H1 (cell line): ENCODE measurements at regions not wholly inside any gene's neighbourhood (a gene's known extent, or its start where the extent isn't known, plus 50 kb on each side); places are given as distances from the start of the nearest gene placed in this dataset.

Source experiments
- CTCF ChIA-PET: fragments of 300-600 bp; sonication (Branson Sonifier 250); formaldehyde crosslinking; loops from one replicate; lab custom pipeline; 2021; ENCODE audit not compliant: partially characterized antibody; lab: Charles Lee
- POLR2A ChIA-PET: fragments of 300-600 bp; sonication (Branson Sonifier 250); formaldehyde crosslinking; loops from one replicate; lab custom pipeline; 2021; ENCODE audit warnings: inconsistent platforms; ENCODE audit not compliant: partially characterized antibody; lab: Charles Lee
- DNase-seq, 2 experiments: peaks; one replicate each; pipeline versions ENCODE4 v3.0.0 to v3.0.0-alpha.2; 2010 to 2022; ENCODE audit warnings: low spot score in 2 of 2, low read depth in 1 of 2, mixed read lengths in 1 of 2
- FAIRE-seq: peaks from 2 replicates; lab custom pipeline; 2011; peaks lifted over from hg19 to GRCh38; lab: Jason Lieb, UNC
- H2AFZ ChIP-seq: 2 replicates; pipeline ENCODE4 v1.8.1; 2012; ENCODE audit warnings: low read length, inconsistent platforms
- H2AK5ac ChIP-seq: 2 replicates; pipeline ENCODE4 v1.6.1; 2013; ENCODE audit warnings: low read depth, low read length
- H2BK120ac ChIP-seq: replicated peaks from 2 replicates; pipeline ENCODE3; 2013; ENCODE audit warnings: low read depth, low read length, inconsistent platforms
- H2BK12ac ChIP-seq: 2 replicates; pipeline ENCODE4 v1.6.1; 2013; ENCODE audit warnings: low read depth, low read length
- H2BK15ac ChIP-seq: 2 replicates; pipeline ENCODE4 v1.6.1; 2013; ENCODE audit warnings: low read length
- H2BK20ac ChIP-seq: 2 replicates; pipeline ENCODE4 v1.6.1; 2013; ENCODE audit warnings: low read length
- H2BK5ac ChIP-seq: 2 replicates; pipeline ENCODE4 v1.6.1; 2013; ENCODE audit warnings: low read depth, low read length
- H3K14ac ChIP-seq: 2 replicates; pipeline ENCODE4 v1.6.1; 2013; ENCODE audit warnings: inconsistent platforms; ENCODE audit not compliant: insufficient read length
- H3K18ac ChIP-seq: 2 replicates; pipeline ENCODE4 v1.6.1; 2013; ENCODE audit warnings: low read length; ENCODE audit errors: extremely low read depth
- H3K23ac ChIP-seq: 2 replicates; pipeline ENCODE4 v1.6.1; 2013; ENCODE audit warnings: inconsistent platforms; ENCODE audit not compliant: insufficient read length
- H3K23me2 ChIP-seq: 2 replicates; pipeline ENCODE4 v1.6.1; 2013; ENCODE audit warnings: low read depth, low read length
- H3K27ac ChIP-seq: 2 replicates; pipeline ENCODE4 v1.6.1; 2011; ENCODE audit warnings: low read depth, low read length, inconsistent platforms
- H3K27me3 ChIP-seq, 4 experiments: replicated peaks in 1 of 4; 1 replicate in 1 of 4; 2 replicates in 3 of 4; pipeline versions ENCODE4 v1.6.1 to v1.8.1; 2011 to 2013; ENCODE audit warnings: low read length in 3 of 4, mild to moderate bottlenecking in 3 of 4, inconsistent platforms in 2 of 4, mixed read lengths in 2 of 4, moderate library complexity in 1 of 4; ENCODE audit not compliant: control insufficient read depth in 3 of 4, insufficient read depth in 3 of 4; ENCODE audit errors: extremely low read depth in 1 of 4
- H3K36me3 ChIP-seq, 4 experiments: 2 replicates each; pipeline versions ENCODE4 v1.6.1 to v1.8.1; 2011 to 2013; ENCODE audit warnings: mild to moderate bottlenecking in 4 of 4, low read length in 3 of 4, moderate library complexity in 2 of 4, control low read depth in 1 of 4, inconsistent platforms in 1 of 4; ENCODE audit not compliant: insufficient read depth in 4 of 4, control insufficient read depth in 2 of 4
- H3K4ac ChIP-seq: replicated peaks from 2 replicates; pipeline ENCODE3; 2013; ENCODE audit warnings: low read length, low read depth, mixed read lengths, inconsistent platforms; ENCODE audit not compliant: insufficient read length
- H3K4me1 ChIP-seq, 4 experiments: replicated peaks in 1 of 4; 1 replicate in 1 of 4; 2 replicates in 3 of 4; pipeline versions ENCODE4 v1.6.1 to v1.8.1; 2011 to 2013; ENCODE audit warnings: low read length in 3 of 4, inconsistent platforms in 2 of 4, mixed read lengths in 1 of 4; ENCODE audit not compliant: insufficient read depth in 4 of 4, control insufficient read depth in 3 of 4
- H3K4me2 ChIP-seq, 2 experiments: 2 replicates each; pipeline versions ENCODE4 v1.6.1 to v1.8.1; 2011 to 2013; ENCODE audit warnings: low read depth in 2 of 2, low read length in 2 of 2, control low read depth in 1 of 2, inconsistent platforms in 1 of 2, mild to moderate bottlenecking in 1 of 2; ENCODE audit not compliant: insufficient read depth in 1 of 2
- H3K4me3 ChIP-seq, 4 experiments: fragments of 200-600, 300-600 bp in 1 of 4; sonication (generic), shearing (Covaris generic), sonication (Bioruptor Twin) in 1 of 4; 2 replicates each; pipeline versions ENCODE4 v1.5.1 to v1.8.1; 2011 to 2016; ENCODE audit warnings: low read length in 4 of 4, low read depth in 3 of 4, control low read depth in 2 of 4, inconsistent platforms in 2 of 4, mild to moderate bottlenecking in 2 of 4, mixed read lengths in 1 of 4, moderate library complexity in 1 of 4; ENCODE audit not compliant: insufficient read depth in 2 of 4; ENCODE audit errors: extremely low read depth in 1 of 4
- H3K56ac ChIP-seq: replicated peaks from 2 replicates; pipeline ENCODE3; 2013; ENCODE audit warnings: low read depth, mild to moderate bottlenecking, mixed read lengths, low read length, inconsistent platforms; ENCODE audit not compliant: insufficient read length
- H3K79me1 ChIP-seq: 2 replicates; pipeline ENCODE4 v1.6.1; 2013; ENCODE audit warnings: low read depth, low read length, control low read depth
- H3K79me2 ChIP-seq, 2 experiments: 2 replicates each; pipeline versions ENCODE4 v1.6.1 to v1.8.1; 2012 to 2013; ENCODE audit warnings: low read length in 2 of 2, mild to moderate bottlenecking in 2 of 2, inconsistent platforms in 1 of 2; ENCODE audit not compliant: insufficient read depth in 2 of 2, control insufficient read depth in 1 of 2
- H3K9ac ChIP-seq, 4 experiments: replicated peaks in 1 of 4; 1 replicate in 1 of 4; 2 replicates in 3 of 4; pipeline versions ENCODE4 v1.6.1 to v1.8.1; 2011 to 2013; ENCODE audit warnings: low read depth in 3 of 4, low read length in 3 of 4, control low read depth in 2 of 4, mild to moderate bottlenecking in 2 of 4, moderate library complexity in 2 of 4, inconsistent platforms in 1 of 4; ENCODE audit errors: extremely low read depth in 1 of 4
- H3K9me3 ChIP-seq, 2 experiments: 2 replicates each; pipeline versions ENCODE4 v1.6.1 to v1.8.1; 2012 to 2013; ENCODE audit warnings: mild to moderate bottlenecking in 2 of 2, moderate library complexity in 2 of 2, control low read depth in 1 of 2, inconsistent platforms in 1 of 2, low read depth in 1 of 2, low read length in 1 of 2, mixed read lengths in 1 of 2; ENCODE audit not compliant: insufficient read depth in 2 of 2
- H4K20me1 ChIP-seq, 2 experiments: replicated peaks in 1 of 2; 2 replicates each; pipeline versions ENCODE3 to v1.8.1; 2011 to 2013; ENCODE audit warnings: inconsistent platforms in 2 of 2, low read length in 2 of 2, mild to moderate bottlenecking in 1 of 2; ENCODE audit not compliant: insufficient read depth in 2 of 2, control insufficient read depth in 1 of 2
- H4K5ac ChIP-seq: 2 replicates; pipeline ENCODE4 v1.6.1; 2013; ENCODE audit warnings: low read length, low read depth, mixed read lengths, inconsistent platforms; ENCODE audit not compliant: insufficient read length
- H4K8ac ChIP-seq: 2 replicates; pipeline ENCODE4 v1.8.0; 2013; ENCODE audit warnings: mild to moderate bottlenecking, moderate library complexity, low read length, inconsistent platforms; ENCODE audit not compliant: insufficient read depth; ENCODE audit errors: extremely low read depth
- H4K91ac ChIP-seq: replicated peaks from 2 replicates; pipeline ENCODE3; 2013; ENCODE audit warnings: low read length, mixed read lengths, inconsistent platforms; ENCODE audit not compliant: insufficient read length
- BRCA1 ChIP-seq: IDR thresholded peaks from 2 replicates; pipeline ENCODE4 v1.6.1; 2012; ENCODE audit warnings: low read depth, low read length, improper control_type of control experiment
- HDAC2 ChIP-seq, 2 experiments: fragments of 300-600 bp in 1 of 2; sonication (generic) in 1 of 2; IDR thresholded peaks; 2 replicates each; pipeline ENCODE4 v1.6.1; 2011 to 2012; ENCODE audit warnings: low read depth in 2 of 2, low read length in 2 of 2, mild to moderate bottlenecking in 2 of 2, moderate library complexity in 2 of 2, borderline replicate concordance in 1 of 2, inconsistent platforms in 1 of 2
- HDAC6 ChIP-seq: IDR thresholded peaks from one replicate; pipeline ENCODE4 v1.7.1; 2012; ENCODE audit warnings: low read depth, mild to moderate bottlenecking, inconsistent platforms, low read length, moderate library complexity
- SIX5 ChIP-seq: IDR thresholded peaks from 2 replicates; pipeline ENCODE4 v1.6.1; 2011; ENCODE audit warnings: mild to moderate bottlenecking, low read depth, low read length
- SP2 ChIP-seq: IDR thresholded peaks from 2 replicates; pipeline ENCODE4 v1.6.1; 2012; ENCODE audit warnings: mild to moderate bottlenecking, low read length, inconsistent platforms

GRCh38 chr14:43285575-43285974 is 1221.5 kb downstream of the FSCB start:
- DNase-seq (no peak), FAIRE-seq (no peak)
- no peak overlapping the region for H2AK5ac ChIP-seq
- POLR2A ChIA-PET: no interaction called here
- H3K79me2 ChIP-seq: no peaks in the 10 kb centered on the region
- no peak overlapping the region for H3K9ac ChIP-seq
- no peak overlapping the region for H2BK5ac ChIP-seq
- H3K9me3 ChIP-seq: no peaks in the 10 kb centered on the region
- H2BK20ac ChIP-seq: no peak overlapping the region
- H4K8ac ChIP-seq: no peak overlapping the region
- no peak overlapping the region for H3K27ac ChIP-seq
- no peaks in the 10 kb centered on the region for H3K23me2 ChIP-seq
- H3K27me3 ChIP-seq: no peaks in the 10 kb centered on the region
- H3K4ac ChIP-seq: no peak overlapping the region
- no peak overlapping the region for H2BK120ac ChIP-seq
- no peak overlapping the region for H2BK12ac ChIP-seq
- no peak overlapping the region for H3K56ac ChIP-seq
- no peak overlapping the region for H4K91ac ChIP-seq
- no peaks in the 10 kb centered on the region for H4K20me1 ChIP-seq
- no peak overlapping the region for H3K23ac ChIP-seq
- no peak overlapping the region for H3K18ac ChIP-seq
- no peak overlapping the region for H2AFZ ChIP-seq
- CTCF ChIA-PET: no interaction called here
- H2BK15ac ChIP-seq: no peak overlapping the region
- H3K79me1 ChIP-seq: no peaks in the 10 kb centered on the region
- H3K4me1 ChIP-seq: no peaks in the 10 kb centered on the region
- H3K4me2 ChIP-seq: no peak overlapping the region
- H3K14ac ChIP-seq: no peak overlapping the region
- H3K4me3 ChIP-seq: no peak overlapping the region
- H4K5ac ChIP-seq: no peak overlapping the region
- H3K36me3 ChIP-seq: no peaks in the 10 kb centered on the region
- TF ChIP-seq HDAC6 (no peak), SP2 (no peak), BRCA1 (no peak), HDAC2 (IDR thresholded peaks at IDR 0.05; ENCODE audit: borderline replicate concordance in 1 of 2, low read depth in 2 of 2, low read length in 2 of 2) (no peak), SIX5 (no peak)
